Astrocyte of the spinal cord (primary cell): ENCODE measurements at regions not wholly inside any gene's neighbourhood (a gene's known extent, or its start where the extent isn't known, plus 50 kb on each side); places are given as distances from the start of the nearest gene placed in this dataset.
"Not testable (repeated sequence)": the region's sequence is repeated elsewhere in the genome, so short reads cannot be mapped to it uniquely, and the experiment has no call there.

ENCODE experiments used
- DNase-seq: peaks from one replicate; pipeline ENCODE4 v3.0.0; 2011; ENCODE audit warnings: low read depth, low spot score
- H3K4me3 ChIP-seq: 2 replicates; pipeline ENCODE4 v1.5.1; 2011; ENCODE audit warnings: low read depth, mild to moderate bottlenecking, low read length, moderate library complexity
- in situ Hi-C: cut with HindIII; loops from 2 replicates; pipeline ENCODE4 v1.10.0; 2017; ENCODE audit warnings: low sequenced_read_pairs
- TF ChIP-seq, protein P1 (sequence below): IDR thresholded peaks from 2 replicates; pipeline ENCODE4 v1.5.1; 2012; ENCODE audit warnings: low read depth, mild to moderate bottlenecking, low read length, inconsistent platforms

DNA sequence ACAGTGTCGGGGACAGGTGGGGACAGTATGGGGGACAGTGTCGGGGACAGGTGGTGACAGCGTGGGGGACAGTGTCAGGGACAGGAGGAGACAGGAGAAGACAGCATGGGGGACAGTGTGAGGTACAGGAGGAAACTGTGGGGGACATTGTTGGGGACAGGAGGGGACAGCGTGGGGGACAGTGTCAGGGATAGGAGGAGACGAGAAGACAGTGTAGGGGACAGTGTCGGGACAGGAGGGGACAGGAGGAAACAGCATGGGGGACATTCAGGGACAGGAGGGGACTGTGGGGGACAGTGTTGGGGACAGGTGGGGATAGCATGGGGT lies 139.5 kb downstream of the TMEM121 start:
- no peak overlapping the region for H3K4me3 ChIP-seq
- DNase-seq = no peak
- in situ Hi-C loops = no loop called here
- TF ChIP-seq, protein P1, sequence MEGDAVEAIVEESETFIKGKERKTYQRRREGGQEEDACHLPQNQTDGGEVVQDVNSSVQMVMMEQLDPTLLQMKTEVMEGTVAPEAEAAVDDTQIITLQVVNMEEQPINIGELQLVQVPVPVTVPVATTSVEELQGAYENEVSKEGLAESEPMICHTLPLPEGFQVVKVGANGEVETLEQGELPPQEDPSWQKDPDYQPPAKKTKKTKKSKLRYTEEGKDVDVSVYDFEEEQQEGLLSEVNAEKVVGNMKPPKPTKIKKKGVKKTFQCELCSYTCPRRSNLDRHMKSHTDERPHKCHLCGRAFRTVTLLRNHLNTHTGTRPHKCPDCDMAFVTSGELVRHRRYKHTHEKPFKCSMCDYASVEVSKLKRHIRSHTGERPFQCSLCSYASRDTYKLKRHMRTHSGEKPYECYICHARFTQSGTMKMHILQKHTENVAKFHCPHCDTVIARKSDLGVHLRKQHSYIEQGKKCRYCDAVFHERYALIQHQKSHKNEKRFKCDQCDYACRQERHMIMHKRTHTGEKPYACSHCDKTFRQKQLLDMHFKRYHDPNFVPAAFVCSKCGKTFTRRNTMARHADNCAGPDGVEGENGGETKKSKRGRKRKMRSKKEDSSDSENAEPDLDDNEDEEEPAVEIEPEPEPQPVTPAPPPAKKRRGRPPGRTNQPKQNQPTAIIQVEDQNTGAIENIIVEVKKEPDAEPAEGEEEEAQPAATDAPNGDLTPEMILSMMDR = no peak

DNA sequence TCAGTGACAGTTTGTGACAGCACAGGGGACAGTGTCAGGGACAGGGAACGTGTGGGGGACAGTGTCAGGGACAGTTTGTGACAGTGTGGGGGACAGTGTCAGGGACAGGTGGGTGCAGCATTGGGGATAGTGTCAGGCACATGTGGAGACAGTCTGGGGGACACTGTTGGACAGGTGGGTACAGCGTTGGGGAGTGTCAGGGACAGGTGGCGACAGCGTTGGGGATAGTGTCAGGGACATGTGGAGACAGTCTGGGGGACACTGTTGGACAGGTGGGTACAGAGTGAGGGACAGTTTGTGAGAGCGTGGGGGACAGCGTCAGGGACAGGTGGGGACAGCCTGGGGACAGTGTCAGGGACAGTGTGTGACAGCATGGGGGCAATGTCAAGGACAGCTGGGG lies 140.0 kb downstream of the TMEM121 start:
- TF ChIP-seq, protein P1 = no peak
- in situ Hi-C loops = no loop called here
- no peak overlapping the region for H3K4me3 ChIP-seq
- DNase-seq = no peak

GRCh38 chr14:105666991-105667662 lies 140.7 kb downstream of the TMEM121 start:
- H3K4me3 ChIP-seq, in situ Hi-C loops, DNase-seq: not testable (repeated sequence)

DNA sequence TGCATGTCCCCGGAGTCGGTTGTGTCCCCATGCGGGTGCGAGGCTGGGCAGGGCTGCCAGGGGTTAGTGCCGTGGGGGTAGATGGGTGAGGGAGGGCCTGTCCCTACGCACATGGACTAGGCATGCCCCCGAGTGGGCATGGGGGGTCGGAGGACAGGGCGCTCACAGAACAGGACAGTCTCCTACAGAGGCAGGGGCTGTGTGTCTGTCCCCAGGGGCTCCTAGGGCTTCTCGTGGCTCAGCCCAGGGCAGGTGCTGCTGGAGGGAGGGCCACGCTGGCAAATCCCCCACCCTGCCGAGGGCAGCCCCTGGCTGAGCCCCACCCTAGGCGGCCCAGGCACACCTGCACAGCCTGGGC lies 141.3 kb downstream of the TMEM121 start:
- DNase-seq, in situ Hi-C loops, H3K4me3 ChIP-seq: not testable (repeated sequence)

GRCh38 chr14:105668021-105668420 lies 141.6 kb downstream of the TMEM121 start:
- DNase-seq, H3K4me3 ChIP-seq, in situ Hi-C loops: not testable (repeated sequence)

DNA sequence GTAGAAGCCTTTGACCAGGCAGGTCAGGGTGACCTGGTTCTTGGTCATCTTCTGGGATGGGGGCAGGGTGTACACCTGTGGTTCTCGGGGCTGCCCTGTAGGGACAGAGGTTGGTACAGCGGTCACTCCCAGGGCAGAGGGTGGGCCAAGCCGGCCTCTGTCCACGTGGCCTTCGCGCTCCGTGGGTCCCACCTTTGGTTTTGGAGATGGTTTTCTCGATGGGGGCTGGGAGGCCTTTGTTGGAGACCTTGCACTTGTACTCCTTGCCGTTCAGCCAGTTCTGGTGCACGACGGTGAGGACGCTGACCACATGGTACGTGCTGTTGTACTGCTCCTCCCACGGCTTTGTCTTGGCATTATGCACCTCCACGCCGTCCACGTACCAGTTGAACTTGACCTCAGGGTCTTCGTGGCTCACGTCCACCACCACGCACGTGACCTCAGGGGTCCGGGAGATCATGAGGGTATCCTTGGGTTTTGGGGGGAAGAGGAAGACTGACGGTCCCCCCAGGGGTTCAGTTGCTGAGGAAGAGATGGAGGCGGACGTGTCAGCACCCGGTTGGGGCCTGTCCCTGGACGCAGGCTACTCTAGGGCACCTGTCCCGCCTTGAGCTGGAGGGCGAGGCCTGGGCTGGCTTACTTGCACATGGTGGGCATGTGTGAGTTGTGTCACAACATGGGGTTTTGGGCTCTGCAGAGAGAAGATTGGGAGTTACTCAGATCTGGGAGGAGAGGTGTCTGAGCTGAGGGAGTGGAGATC lies 142.3 kb downstream of the TMEM121 start:
- in situ Hi-C loops, DNase-seq, H3K4me3 ChIP-seq: not testable (repeated sequence)

DNA sequence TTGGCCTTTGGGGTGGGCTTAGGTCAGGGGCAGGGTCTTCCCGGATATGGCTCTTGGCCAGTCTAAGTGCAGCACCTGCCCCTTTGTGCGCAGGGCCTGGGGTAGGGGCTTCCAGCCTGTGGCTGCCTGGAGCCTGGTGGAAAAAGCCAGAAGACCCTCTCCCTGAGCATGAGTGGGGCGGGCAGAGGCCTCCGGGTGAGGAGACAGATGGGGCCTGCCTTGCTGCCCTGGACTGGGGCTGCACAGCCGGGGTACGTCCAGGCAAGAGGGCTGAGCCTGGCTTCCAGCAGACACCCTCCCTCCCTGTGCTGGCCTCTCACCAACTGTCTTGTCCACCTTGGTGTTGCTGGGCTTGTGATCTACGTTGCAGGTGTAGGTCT lies 142.8 kb downstream of the TMEM121 start:
- DNase-seq, H3K4me3 ChIP-seq, in situ Hi-C loops: not testable (repeated sequence)

- H3K4me3 ChIP-seq, in situ Hi-C loops, DNase-seq: not testable (repeated sequence)
These were observed 143.3 kb downstream of the TMEM121 start for GRCh38 chr14:105669646-105670045.

DNA sequence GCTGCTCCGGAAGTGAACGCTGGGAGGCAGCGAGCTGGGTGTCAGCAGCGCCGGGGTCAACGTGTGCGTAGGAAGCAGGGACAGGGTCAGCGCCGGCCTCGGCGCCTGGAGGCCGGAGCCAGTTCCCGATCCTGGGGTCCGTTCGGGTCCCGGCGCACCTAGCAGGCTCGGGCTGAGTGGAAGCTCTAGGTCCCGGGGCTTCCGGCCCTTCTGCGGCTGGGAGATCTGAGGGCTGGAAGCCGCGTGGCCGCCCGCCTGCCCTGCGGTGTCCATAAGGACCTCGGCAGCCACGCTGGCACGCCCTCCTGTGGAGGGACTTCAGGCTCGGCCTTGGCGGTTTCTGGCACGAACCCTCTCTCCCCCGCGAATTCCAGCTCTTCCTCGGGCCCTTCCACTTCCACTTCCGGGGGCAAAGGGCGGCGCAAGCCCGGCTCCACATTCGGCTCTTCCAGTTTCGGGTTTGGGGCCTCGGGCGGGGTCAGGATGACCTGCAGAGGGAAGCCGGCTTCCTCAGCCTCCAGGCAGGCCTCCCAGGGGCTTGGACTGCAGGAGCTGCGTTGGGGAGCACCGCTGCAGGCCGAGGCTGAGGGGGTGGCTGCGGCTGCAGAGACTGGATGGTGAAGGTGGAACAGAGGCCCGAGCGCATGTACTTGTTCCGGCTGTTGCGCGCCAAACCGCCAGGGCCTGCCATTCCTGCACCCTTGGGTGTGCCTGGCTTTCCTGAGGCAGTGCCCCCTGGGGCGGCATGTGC lies 146.2 kb downstream of the TMEM121 start:
- H3K4me3 ChIP-seq, in situ Hi-C loops, DNase-seq: not testable (repeated sequence)

DNA sequence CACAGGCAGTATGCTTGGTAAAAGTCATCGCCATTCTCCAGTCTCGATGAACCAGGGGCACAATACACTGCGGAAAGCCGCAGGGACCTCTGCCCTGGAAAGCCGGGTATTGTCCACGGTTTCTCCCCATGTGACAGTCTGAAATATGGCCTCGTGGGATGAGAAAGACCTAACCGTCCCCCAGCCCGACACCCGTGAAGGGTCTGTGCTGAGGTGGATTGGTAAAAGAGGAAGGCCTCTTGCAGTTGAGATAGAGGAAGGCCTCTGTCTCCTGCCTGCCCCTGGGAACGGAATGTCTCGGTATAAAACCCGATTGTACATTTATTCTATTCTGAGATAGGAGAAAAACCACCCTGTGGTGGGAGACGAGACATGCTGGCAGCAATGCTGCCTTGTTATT lies 149.1 kb downstream of the TMEM121 start:
- H3K4me3 ChIP-seq, DNase-seq, in situ Hi-C loops: not testable (repeated sequence)

- H3K4me3 ChIP-seq, in situ Hi-C loops, DNase-seq: not testable (repeated sequence)
These were observed 149.7 kb downstream of the TMEM121 start for GRCh38 chr14:105675905-105676670.

DNA sequence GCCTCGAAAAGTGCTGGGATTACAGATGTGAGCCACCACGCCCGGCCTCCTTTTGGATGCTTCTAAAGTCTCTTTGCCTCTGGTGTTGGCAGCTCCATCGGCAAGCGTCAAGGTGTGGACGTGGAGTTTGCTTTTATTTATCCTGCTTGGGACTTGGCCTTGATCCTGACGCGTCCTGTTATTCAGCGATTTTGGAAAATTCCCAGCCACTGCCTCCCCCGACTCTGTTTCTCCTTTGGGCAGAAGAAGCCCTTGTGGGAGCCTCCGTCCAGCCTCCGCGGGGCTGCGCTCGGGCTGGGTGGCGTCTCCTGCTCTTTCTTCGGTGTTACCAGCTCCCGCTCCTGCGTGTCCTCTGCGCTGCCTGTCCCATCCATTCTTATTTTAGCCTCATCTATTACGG lies 151.7 kb downstream of the TMEM121 start:
- DNase-seq, H3K4me3 ChIP-seq, in situ Hi-C loops: not testable (repeated sequence)

- H3K4me3 ChIP-seq, in situ Hi-C loops, DNase-seq: not testable (repeated sequence)
These were observed 152.9 kb downstream of the TMEM121 start for GRCh38 chr14:105678996-105679958.
